KMS-11 (cell line): ENCODE measurements at regions not wholly inside any gene's neighbourhood (a gene's known extent, or its start where the extent isn't known, plus 50 kb on each side); places are given as distances from the start of the nearest gene placed in this dataset.

Experiments
- H2AFZ ChIP-seq: fragments of 200-600 bp; sonication (generic); 2 replicates; pipeline ENCODE4 v1.6.1; 2016; ENCODE audit warnings: antibody characterized with exemption, mixed run types, low read depth
- H3K27ac ChIP-seq: fragments of 200-600 bp; sonication (generic); 2 replicates; pipeline ENCODE4 v1.6.1; 2016; ENCODE audit warnings: mild to moderate bottlenecking, mixed run types
- H3K27me3 ChIP-seq: fragments of 200-600 bp; sonication (generic); 2 replicates; pipeline ENCODE4 v1.6.1; 2017; ENCODE audit warnings: mild to moderate bottlenecking, low read depth, mixed run types, moderate library complexity; ENCODE audit not compliant: insufficient read depth
- H3K36me3 ChIP-seq: fragments of 200-600 bp; sonication (generic); 2 replicates; pipeline ENCODE4 v1.6.1; 2017; ENCODE audit warnings: mild to moderate bottlenecking, mixed run types; ENCODE audit not compliant: insufficient read depth
- H3K4me1 ChIP-seq: fragments of 200-600 bp; sonication (generic); 2 replicates; pipeline ENCODE4 v1.6.1; 2016; ENCODE audit warnings: mild to moderate bottlenecking, low read depth, mixed run types; ENCODE audit not compliant: poor library complexity, severe bottlenecking
- H3K4me2 ChIP-seq: fragments of 200-600 bp; sonication (generic); 2 replicates; pipeline ENCODE4 v1.7.0; 2016; ENCODE audit warnings: mild to moderate bottlenecking, mixed run types
- H3K4me3 ChIP-seq: fragments of 200-600 bp; sonication (generic); IDR thresholded peaks from 2 replicates; pipeline ENCODE4 v1.6.1; 2017; ENCODE audit warnings: low read depth, low read length, mixed read lengths; ENCODE audit not compliant: insufficient read depth
- H3K79me2 ChIP-seq: fragments of 200-600 bp; sonication (generic); 2 replicates; pipeline ENCODE4 v1.6.1; 2016; ENCODE audit warnings: low read depth, mixed run types; ENCODE audit not compliant: insufficient read depth
- H3K9ac ChIP-seq: fragments of 200-600 bp; sonication (generic); 2 replicates; pipeline ENCODE4 v1.6.1; 2016; ENCODE audit warnings: mild to moderate bottlenecking, mixed run types
- H4K20me1 ChIP-seq: fragments of 200-600 bp; sonication (generic); 2 replicates; pipeline ENCODE4 v1.6.1; 2016; ENCODE audit warnings: mild to moderate bottlenecking, mixed run types; ENCODE audit not compliant: insufficient read depth
- CTCF ChIP-seq: fragments of 200-600 bp; sonication (generic); conservative IDR thresholded peaks from 2 replicates; pipeline ENCODE4 v1.6.1; 2017; ENCODE audit warnings: low read depth, mild to moderate bottlenecking, antibody characterized with exemption, low read length, moderate library complexity, mixed read lengths

- Histone ChIP-seq H3K79me2 (no peaks in the 10 kb centered on the region), H3K9ac (no peak overlapping the region), H3K4me3 (no peak overlapping the region), H3K36me3 (no peaks in the 10 kb centered on the region), H2AFZ (no peak overlapping the region), H3K4me2 (no peak overlapping the region), H3K27me3 (peaks cover 7% of the 10 kb centered on the region; the same call in 1 of the 2 replicates), H4K20me1 (no peaks in the 10 kb centered on the region), H3K27ac (no peak overlapping the region), H3K4me1 (no peaks in the 10 kb centered on the region)
- TF ChIP-seq CTCF: no peak
Observed at GRCh38 chr14:104440297-104440956, 139.1 kb upstream of the C14orf180 start.

GRCh38 chr14:104441275-104442106 lies 138.1 kb upstream of the C14orf180 start:
- H3K9ac ChIP-seq: no peak overlapping the region
- no peaks in the 10 kb centered on the region for H3K79me2 ChIP-seq
- no peak overlapping the region for H3K4me2 ChIP-seq
- no peak overlapping the region for H3K27ac ChIP-seq
- TF ChIP-seq CTCF: no peak
- H3K4me1 ChIP-seq: no peaks in the 10 kb centered on the region
- no peaks in the 10 kb centered on the region for H3K36me3 ChIP-seq
- peaks cover 7% of the 10 kb centered on the region; the same call in 1 of the 2 replicates for H3K27me3 ChIP-seq
- H2AFZ ChIP-seq: no peak overlapping the region
- H3K4me3 ChIP-seq: no peak overlapping the region
- H4K20me1 ChIP-seq: no peaks in the 10 kb centered on the region

- no peak overlapping the region for H3K9ac ChIP-seq
- H3K79me2 ChIP-seq: no peaks in the 10 kb centered on the region
- no peak overlapping the region for H2AFZ ChIP-seq
- H3K27ac ChIP-seq: no peak overlapping the region
- no peaks in the 10 kb centered on the region for H3K36me3 ChIP-seq
- no peaks in the 10 kb centered on the region for H3K4me1 ChIP-seq
- no peak overlapping the region for H3K4me2 ChIP-seq
- H4K20me1 ChIP-seq: no peaks in the 10 kb centered on the region
- no peak overlapping the region for H3K4me3 ChIP-seq
- H3K27me3 ChIP-seq: peaks cover 12% of the 10 kb centered on the region; the same call in 1 of the 2 replicates
- no peak for TF ChIP-seq CTCF
Observed at GRCh38 chr14:104442107-104442551, 137.4 kb upstream of the C14orf180 start.

GRCh38 chr14:104442631-104443390 lies 136.8 kb upstream of the C14orf180 start:
- H3K9ac ChIP-seq: no peak overlapping the region
- TF ChIP-seq CTCF: no peak

More at GRCh38 chr14:104442631-104443390, 136.8 kb upstream of the C14orf180 start:
- no peaks in the 10 kb centered on the region for H3K79me2 ChIP-seq
- no peaks in the 10 kb centered on the region for H3K36me3 ChIP-seq
- H3K27me3 ChIP-seq: peaks cover 12% of the 10 kb centered on the region; the same call in 1 of the 2 replicates
- H4K20me1 ChIP-seq: no peaks in the 10 kb centered on the region
- no peaks in the 10 kb centered on the region for H3K4me1 ChIP-seq
- H2AFZ ChIP-seq: no peak overlapping the region
- H3K4me3 ChIP-seq: no peak overlapping the region
- H3K27ac ChIP-seq: no peak overlapping the region
- H3K4me2 ChIP-seq: no peak overlapping the region
